ENCODE measurements at regions not wholly inside any gene's neighbourhood (a gene's known extent, or its start where the extent isn't known, plus 50 kb on each side); places are given as distances from the start of the nearest gene placed in this dataset.

- H2AFZ ChIP-seq (ENCODE audit: low read depth, low read length, severe bottlenecking) = no peak overlapping the region
- H3K4me2 ChIP-seq (ENCODE audit: low read depth, low read length, poor library complexity, severe bottlenecking) = no peak overlapping the region
- no peaks in the 10 kb centered on the region for H4K20me1 ChIP-seq (ENCODE audit: low read depth, low read length)
Measured at GRCh38 chr3:5787861-5788488, 600.5 kb downstream of the EDEM1 start.

GRCh38 chr3:5788496-5788895 is 601.0 kb downstream of the EDEM1 start:
- no peaks in the 10 kb centered on the region for H3K27me3 ChIP-seq (ENCODE audit: low read length)
- H3K9me2 ChIP-seq (replicated peaks; ENCODE audit: insufficient read depth, low read length) = no peaks in the 10 kb centered on the region
- H3K9ac ChIP-seq (ENCODE audit: low read length) = no peak overlapping the region
- H3F3A ChIP-seq (ENCODE audit: insufficient read depth) = no peaks in the 10 kb centered on the region
- H4K20me1 ChIP-seq (ENCODE audit: low read depth, low read length) = no peaks in the 10 kb centered on the region
- no peak overlapping the region for H2AFZ ChIP-seq (ENCODE audit: low read depth, low read length, severe bottlenecking)
- no peak overlapping the region for H3K4me2 ChIP-seq (ENCODE audit: low read depth, low read length, poor library complexity, severe bottlenecking)
- H3K79me2 ChIP-seq (ENCODE audit: insufficient read depth, low read length) = no peaks in the 10 kb centered on the region
- TF ChIP-seq EZH2phosphoT487 (conservative IDR thresholded peaks at IDR 0.05; ENCODE audit: low read length) (no peak), CTCF (IDR thresholded peaks at IDR 0.05; ENCODE audit: insufficient read depth, low read length, poor library complexity, severe bottlenecking) (no peak)
- H3K4me3 ChIP-seq (ENCODE audit: insufficient read depth, low read length, poor library complexity, severe bottlenecking) = no peak overlapping the region
- H3K27ac ChIP-seq (ENCODE audit: low read depth, low read length) = no peak overlapping the region
- no peaks in the 10 kb centered on the region for H3K9me3 ChIP-seq (ENCODE audit: insufficient read depth, low read length)
- H3K36me3 ChIP-seq (ENCODE audit: low read length) = no peaks in the 10 kb centered on the region

More at GRCh38 chr3:5787861-5788488, 600.5 kb downstream of the EDEM1 start:
- Histone ChIP-seq H3K9me3 (ENCODE audit: insufficient read depth, low read length) (no peaks in the 10 kb centered on the region), H3K9ac (ENCODE audit: low read length) (no peak overlapping the region), H3K36me3 (ENCODE audit: low read length) (no peaks in the 10 kb centered on the region), H3K27ac (ENCODE audit: low read depth, low read length) (no peak overlapping the region), H3F3A (ENCODE audit: insufficient read depth) (no peaks in the 10 kb centered on the region), H3K9me2 (replicated peaks; ENCODE audit: insufficient read depth, low read length) (no peaks in the 10 kb centered on the region), H3K4me3 (ENCODE audit: insufficient read depth, low read length, poor library complexity, severe bottlenecking) (no peak overlapping the region), H3K27me3 (ENCODE audit: low read length) (no peaks in the 10 kb centered on the region), H3K79me2 (ENCODE audit: insufficient read depth, low read length) (no peaks in the 10 kb centered on the region)
- no peak for TF ChIP-seq EZH2phosphoT487 (conservative IDR thresholded peaks at IDR 0.05; ENCODE audit: low read length)
- no peak for TF ChIP-seq CTCF (IDR thresholded peaks at IDR 0.05; ENCODE audit: insufficient read depth, low read length, poor library complexity, severe bottlenecking)

- Histone ChIP-seq H3F3A (ENCODE audit: insufficient read depth) (no peaks in the 10 kb centered on the region), H3K9me3 (ENCODE audit: insufficient read depth, low read length) (no peaks in the 10 kb centered on the region), H3K9ac (ENCODE audit: low read length) (no peak overlapping the region), H3K27ac (ENCODE audit: low read depth, low read length) (no peak overlapping the region), H3K4me3 (ENCODE audit: insufficient read depth, low read length, poor library complexity, severe bottlenecking) (no peak overlapping the region), H4K20me1 (ENCODE audit: low read depth, low read length) (no peaks in the 10 kb centered on the region), H3K9me2 (replicated peaks; ENCODE audit: insufficient read depth, low read length) (no peaks in the 10 kb centered on the region), H3K36me3 (ENCODE audit: low read length) (no peaks in the 10 kb centered on the region), H3K4me2 (ENCODE audit: low read depth, low read length, poor library complexity, severe bottlenecking) (no peak overlapping the region), H3K79me2 (ENCODE audit: insufficient read depth, low read length) (no peaks in the 10 kb centered on the region), H3K27me3 (ENCODE audit: low read length) (no peaks in the 10 kb centered on the region), H2AFZ (ENCODE audit: low read depth, low read length, severe bottlenecking) (no peak overlapping the region)
- no peak for TF ChIP-seq CTCF (IDR thresholded peaks at IDR 0.05; ENCODE audit: insufficient read depth, low read length, poor library complexity, severe bottlenecking)
- no peak for TF ChIP-seq EZH2phosphoT487 (conservative IDR thresholded peaks at IDR 0.05; ENCODE audit: low read length)
Measured at GRCh38 chr3:5791558-5791957, 604.1 kb downstream of the EDEM1 start.
